Astrocyte (in vitro differentiated cells and primary cell): ENCODE measurements at regions not wholly inside any gene's neighbourhood (a gene's known extent, or its start where the extent isn't known, plus 50 kb on each side); places are given as distances from the start of the nearest gene placed in this dataset.

Experiments
- EZH2 ChIP-seq: IDR thresholded peaks from 2 replicates; pipeline ENCODE4 v1.6.1; 2012; ENCODE audit warnings: mild to moderate bottlenecking, low read length, inconsistent platforms; ENCODE audit not compliant: insufficient read depth
- TF ChIP-seq, protein P1 (sequence below): IDR thresholded peaks from 2 replicates; pipeline ENCODE4 v1.5.1; 2011; ENCODE audit warnings: low read depth, mild to moderate bottlenecking, inconsistent platforms, low read length, moderate library complexity; ENCODE audit not compliant: insufficient read depth

DNA sequence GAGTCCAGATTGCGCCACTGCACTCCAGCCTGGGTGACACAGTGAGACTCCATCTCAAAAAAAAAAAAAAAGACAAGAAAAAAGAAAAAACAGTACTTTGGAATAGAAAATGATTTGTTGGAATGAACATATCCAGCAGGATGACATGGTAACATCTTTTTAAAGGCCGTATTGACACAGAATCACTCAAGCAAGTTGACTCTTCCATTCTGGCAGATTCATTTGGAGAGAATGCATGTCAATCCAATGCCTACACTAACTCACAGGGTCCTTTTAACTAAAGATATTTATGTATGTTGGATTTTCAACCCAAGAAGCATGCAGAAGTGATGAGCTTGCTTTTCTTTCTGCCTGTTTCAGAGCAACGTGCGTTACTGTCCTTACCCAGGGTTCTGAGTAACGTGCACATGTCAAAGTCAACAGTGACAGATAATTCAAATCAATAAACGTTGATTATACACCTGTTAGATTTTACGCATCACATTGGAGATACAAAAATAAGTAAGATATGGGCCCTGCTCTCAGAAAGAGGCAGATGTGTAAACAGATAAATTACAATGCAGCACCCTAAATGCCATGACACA lies 77.1 kb upstream of the FNDC3B start:
- TF ChIP-seq, protein P1, sequence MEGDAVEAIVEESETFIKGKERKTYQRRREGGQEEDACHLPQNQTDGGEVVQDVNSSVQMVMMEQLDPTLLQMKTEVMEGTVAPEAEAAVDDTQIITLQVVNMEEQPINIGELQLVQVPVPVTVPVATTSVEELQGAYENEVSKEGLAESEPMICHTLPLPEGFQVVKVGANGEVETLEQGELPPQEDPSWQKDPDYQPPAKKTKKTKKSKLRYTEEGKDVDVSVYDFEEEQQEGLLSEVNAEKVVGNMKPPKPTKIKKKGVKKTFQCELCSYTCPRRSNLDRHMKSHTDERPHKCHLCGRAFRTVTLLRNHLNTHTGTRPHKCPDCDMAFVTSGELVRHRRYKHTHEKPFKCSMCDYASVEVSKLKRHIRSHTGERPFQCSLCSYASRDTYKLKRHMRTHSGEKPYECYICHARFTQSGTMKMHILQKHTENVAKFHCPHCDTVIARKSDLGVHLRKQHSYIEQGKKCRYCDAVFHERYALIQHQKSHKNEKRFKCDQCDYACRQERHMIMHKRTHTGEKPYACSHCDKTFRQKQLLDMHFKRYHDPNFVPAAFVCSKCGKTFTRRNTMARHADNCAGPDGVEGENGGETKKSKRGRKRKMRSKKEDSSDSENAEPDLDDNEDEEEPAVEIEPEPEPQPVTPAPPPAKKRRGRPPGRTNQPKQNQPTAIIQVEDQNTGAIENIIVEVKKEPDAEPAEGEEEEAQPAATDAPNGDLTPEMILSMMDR: no peak
- no peak for TF ChIP-seq EZH2
